ENCODE measurements at regions not wholly inside any gene's neighbourhood (a gene's known extent, or its start where the extent isn't known, plus 50 kb on each side); places are given as distances from the start of the nearest gene placed in this dataset.

DNA sequence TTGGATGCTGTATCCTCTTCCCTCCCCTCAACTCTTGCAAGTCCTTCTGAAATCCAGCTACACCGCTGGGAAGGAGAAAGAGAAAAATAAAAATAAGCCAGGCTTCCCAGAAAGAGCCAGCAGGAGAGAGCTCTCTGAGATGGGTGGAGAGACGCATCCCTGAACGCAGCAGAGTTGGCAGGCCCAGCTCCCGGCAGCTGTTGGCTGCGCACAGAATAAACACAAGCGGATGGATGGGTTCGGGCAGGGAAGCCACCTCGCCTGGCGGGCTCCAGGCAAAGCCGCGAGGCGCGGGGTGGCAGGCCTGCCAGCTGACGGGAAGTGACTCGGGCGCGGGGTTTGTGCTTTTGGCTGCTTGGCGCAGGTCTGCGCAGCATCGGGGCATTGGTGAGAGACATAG, 537.7 kb downstream of the MIAT start:
- Histone ChIP-seq H3K36me3 (no peaks in the 10 kb centered on the region), H3K4me1 (peaks cover 10 to 15% of the 10 kb centered on the region in 2 donors), H3K9me3 (no peaks in the 10 kb centered on the region), H3K4me3 (replicated peaks in 1 of 3) (no peak overlapping the region), H3K27ac (peak overlapping the region in 1 of 3 donors; percentile 30), H3K27me3 (no peaks in the 10 kb centered on the region)
- DNase-seq, result peak; percentile 40 to 68
- no peak for TF ChIP-seq POLR2A (IDR thresholded peaks at IDR 0.05)
- TF ChIP-seq, protein P1, sequence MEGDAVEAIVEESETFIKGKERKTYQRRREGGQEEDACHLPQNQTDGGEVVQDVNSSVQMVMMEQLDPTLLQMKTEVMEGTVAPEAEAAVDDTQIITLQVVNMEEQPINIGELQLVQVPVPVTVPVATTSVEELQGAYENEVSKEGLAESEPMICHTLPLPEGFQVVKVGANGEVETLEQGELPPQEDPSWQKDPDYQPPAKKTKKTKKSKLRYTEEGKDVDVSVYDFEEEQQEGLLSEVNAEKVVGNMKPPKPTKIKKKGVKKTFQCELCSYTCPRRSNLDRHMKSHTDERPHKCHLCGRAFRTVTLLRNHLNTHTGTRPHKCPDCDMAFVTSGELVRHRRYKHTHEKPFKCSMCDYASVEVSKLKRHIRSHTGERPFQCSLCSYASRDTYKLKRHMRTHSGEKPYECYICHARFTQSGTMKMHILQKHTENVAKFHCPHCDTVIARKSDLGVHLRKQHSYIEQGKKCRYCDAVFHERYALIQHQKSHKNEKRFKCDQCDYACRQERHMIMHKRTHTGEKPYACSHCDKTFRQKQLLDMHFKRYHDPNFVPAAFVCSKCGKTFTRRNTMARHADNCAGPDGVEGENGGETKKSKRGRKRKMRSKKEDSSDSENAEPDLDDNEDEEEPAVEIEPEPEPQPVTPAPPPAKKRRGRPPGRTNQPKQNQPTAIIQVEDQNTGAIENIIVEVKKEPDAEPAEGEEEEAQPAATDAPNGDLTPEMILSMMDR (IDR thresholded peaks at IDR 0.05), result no peak
- intact Hi-C loops (cut with DNase I), result no loop called here
- 55 to 71% methylated on average over 19 to 20 of the region's 20 CpGs for WGBS, 2 donors

DNA sequence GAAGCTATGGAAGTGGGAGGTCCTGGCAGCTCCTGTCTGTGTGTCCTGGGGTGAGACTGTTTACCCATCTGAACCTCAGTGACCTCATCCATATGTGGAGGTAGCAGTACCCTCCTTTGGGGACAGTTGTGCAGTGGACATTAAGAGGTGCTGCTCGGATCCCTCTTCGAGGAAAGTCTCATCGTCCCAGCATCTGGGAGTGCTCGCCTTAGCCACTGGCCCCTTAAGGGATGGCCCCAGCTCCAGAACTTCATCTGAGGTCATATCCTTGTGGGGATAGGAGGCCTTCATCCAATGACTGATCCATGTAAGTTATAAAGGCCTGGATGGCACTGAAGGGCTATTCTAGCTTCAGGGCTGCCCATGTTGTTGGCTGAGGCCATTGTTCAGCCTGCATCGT, 538.1 kb downstream of the MIAT start:
- 79 to 93% methylated on average over 4 to 5 of the region's 5 CpGs for WGBS, 2 donors
- no peak overlapping the region for H3K4me3 ChIP-seq (replicated peaks in 1 of 3)
- H3K27me3 ChIP-seq, result no peaks in the 10 kb centered on the region
- H3K36me3 ChIP-seq, result no peaks in the 10 kb centered on the region
- peak overlapping the region in 1 of 3 donors; percentile 30 for H3K27ac ChIP-seq
- DNase-seq, result no peak
- no peak for TF ChIP-seq POLR2A (IDR thresholded peaks at IDR 0.05)
- TF ChIP-seq, protein P1 (IDR thresholded peaks at IDR 0.05), result no peak
- intact Hi-C loops (cut with DNase I), result no loop called here
- H3K4me1 ChIP-seq, result peaks cover 10 to 15% of the 10 kb centered on the region in 2 donors
- no peaks in the 10 kb centered on the region for H3K9me3 ChIP-seq

GRCh38 chr22:27196606-27197005, 539.2 kb downstream of the MIAT start:
- H3K4me3 ChIP-seq (replicated peaks in 1 of 3), result no peak overlapping the region
- H3K36me3 ChIP-seq, result no peaks in the 10 kb centered on the region
- 65 to 73% methylated on average over 4 of the region's 4 CpGs for WGBS, 2 donors
- DNase-seq, result no peak
- no peaks in the 10 kb centered on the region for H3K27me3 ChIP-seq
- H3K4me1 ChIP-seq, result peaks cover 9 to 15% of the 10 kb centered on the region in 2 donors
- intact Hi-C loops (cut with DNase I), result no loop called here
- no peaks in the 10 kb centered on the region for H3K9me3 ChIP-seq
- no peak for TF ChIP-seq POLR2A (IDR thresholded peaks at IDR 0.05)
- TF ChIP-seq, protein P1 (IDR thresholded peaks at IDR 0.05), result no peak
- no peak overlapping the region for H3K27ac ChIP-seq

DNA sequence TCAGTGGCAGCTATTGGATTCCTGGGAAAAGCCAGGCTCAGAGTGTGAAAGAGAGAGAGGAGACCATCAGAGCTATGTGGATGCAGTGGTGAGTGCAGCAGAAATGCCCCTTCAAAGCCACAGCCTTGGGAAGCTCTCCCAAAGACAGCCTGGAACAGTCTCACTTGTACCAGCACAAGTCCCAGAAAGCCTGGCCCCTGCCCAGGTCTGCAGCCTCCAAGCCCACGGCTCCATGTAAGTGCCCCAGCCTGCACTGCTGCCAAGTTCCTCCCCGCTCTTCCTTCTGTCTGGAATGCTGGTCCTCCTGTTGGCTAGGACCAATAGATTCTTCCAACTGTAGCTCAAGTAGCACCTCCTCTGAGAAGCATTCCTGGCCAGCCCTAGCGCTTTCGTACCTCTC, 539.7 kb downstream of the MIAT start:
- H3K36me3 ChIP-seq, result no peaks in the 10 kb centered on the region
- WGBS, 2 donors, result 50 to 61% methylated on average over 4 of the region's 4 CpGs
- intact Hi-C loops (cut with DNase I), result no loop called here

GRCh38 chr22:27197618-27198017, 540.2 kb downstream of the MIAT start:
- Histone ChIP-seq H3K4me3 (replicated peaks in 1 of 3) (no peak overlapping the region), H3K27ac (no peak overlapping the region), H3K36me3 (no peaks in the 10 kb centered on the region), H3K4me1 (peaks cover 2 to 8% of the 10 kb centered on the region in 2 donors), H3K9me3 (no peaks in the 10 kb centered on the region), H3K27me3 (no peaks in the 10 kb centered on the region)
- intact Hi-C loops (cut with DNase I), result no loop called here
- TF ChIP-seq, protein P1 (IDR thresholded peaks at IDR 0.05), result no peak
- TF ChIP-seq POLR2A (IDR thresholded peaks at IDR 0.05), result no peak
- 89 to 100% methylated on average over 1 of the region's 1 CpG for WGBS, 2 donors
- DNase-seq, result no peak

More for the DNA sequence above, 539.7 kb downstream of the MIAT start:
- Histone ChIP-seq H3K9me3 (no peaks in the 10 kb centered on the region), H3K27me3 (no peaks in the 10 kb centered on the region), H3K4me3 (replicated peaks in 1 of 3) (no peak overlapping the region), H3K4me1 (peaks cover 5 to 10% of the 10 kb centered on the region in 2 donors), H3K27ac (no peak overlapping the region)
- no peak for DNase-seq
- no peak for TF ChIP-seq POLR2A (IDR thresholded peaks at IDR 0.05)
- TF ChIP-seq, protein P1 (IDR thresholded peaks at IDR 0.05), result no peak
